NB4 (cell line): ENCODE measurements at regions not wholly inside any gene's neighbourhood (a gene's known extent, or its start where the extent isn't known, plus 50 kb on each side); places are given as distances from the start of the nearest gene placed in this dataset.

Experiments used
- DNase-seq: peaks from one replicate; pipeline ENCODE4 v3.0.0; 2010; ENCODE audit warnings: low read depth
- H3K4me3 ChIP-seq: one replicate; pipeline ENCODE4 v1.5.1; 2011; ENCODE audit warnings: mild to moderate bottlenecking, low read depth, low read length, moderate library complexity
- MYC ChIP-seq: IDR thresholded peaks from 2 replicates; pipeline ENCODE4 v1.6.1; 2011; ENCODE audit warnings: low read depth, low read length
- POLR2A ChIP-seq: IDR thresholded peaks from 2 replicates; pipeline ENCODE4 v1.6.1; 2011; ENCODE audit warnings: mild to moderate bottlenecking; ENCODE audit not compliant: insufficient read length; ENCODE audit errors: extremely low read depth
- TF ChIP-seq, protein P1 (sequence below): IDR thresholded peaks from one replicate; pipeline ENCODE4 v1.5.1; 2012; ENCODE audit warnings: low read depth, low read length
- TF ChIP-seq, protein P2 (sequence below): IDR thresholded peaks from 2 replicates; pipeline ENCODE4 v1.6.1; 2011; ENCODE audit warnings: low read depth, low read length

DNA sequence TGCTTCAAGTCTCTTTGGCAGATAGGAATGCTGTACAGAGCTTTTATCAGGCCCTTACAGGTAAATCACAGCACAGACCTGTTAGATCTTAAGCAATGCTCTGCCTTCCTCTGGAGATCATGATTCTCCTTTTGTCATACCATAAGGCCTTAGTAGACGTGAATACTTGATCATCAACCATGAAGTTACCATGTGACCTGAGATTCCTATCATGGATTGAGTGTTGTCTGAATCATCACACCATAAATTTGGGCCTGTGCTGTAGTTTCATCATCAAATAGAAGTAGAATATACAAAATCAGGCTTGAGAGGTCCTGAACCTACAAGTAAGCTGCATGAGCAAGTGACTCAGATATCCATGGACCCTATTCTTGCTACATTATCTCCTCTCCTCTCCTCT is 466.8 kb upstream of the INTU start:
- no peak for DNase-seq
- no peak overlapping the region for H3K4me3 ChIP-seq
- TF ChIP-seq POLR2A (no peak), MYC (no peak)
- TF ChIP-seq, protein P1, sequence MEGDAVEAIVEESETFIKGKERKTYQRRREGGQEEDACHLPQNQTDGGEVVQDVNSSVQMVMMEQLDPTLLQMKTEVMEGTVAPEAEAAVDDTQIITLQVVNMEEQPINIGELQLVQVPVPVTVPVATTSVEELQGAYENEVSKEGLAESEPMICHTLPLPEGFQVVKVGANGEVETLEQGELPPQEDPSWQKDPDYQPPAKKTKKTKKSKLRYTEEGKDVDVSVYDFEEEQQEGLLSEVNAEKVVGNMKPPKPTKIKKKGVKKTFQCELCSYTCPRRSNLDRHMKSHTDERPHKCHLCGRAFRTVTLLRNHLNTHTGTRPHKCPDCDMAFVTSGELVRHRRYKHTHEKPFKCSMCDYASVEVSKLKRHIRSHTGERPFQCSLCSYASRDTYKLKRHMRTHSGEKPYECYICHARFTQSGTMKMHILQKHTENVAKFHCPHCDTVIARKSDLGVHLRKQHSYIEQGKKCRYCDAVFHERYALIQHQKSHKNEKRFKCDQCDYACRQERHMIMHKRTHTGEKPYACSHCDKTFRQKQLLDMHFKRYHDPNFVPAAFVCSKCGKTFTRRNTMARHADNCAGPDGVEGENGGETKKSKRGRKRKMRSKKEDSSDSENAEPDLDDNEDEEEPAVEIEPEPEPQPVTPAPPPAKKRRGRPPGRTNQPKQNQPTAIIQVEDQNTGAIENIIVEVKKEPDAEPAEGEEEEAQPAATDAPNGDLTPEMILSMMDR: no peak
- TF ChIP-seq, protein P2, sequence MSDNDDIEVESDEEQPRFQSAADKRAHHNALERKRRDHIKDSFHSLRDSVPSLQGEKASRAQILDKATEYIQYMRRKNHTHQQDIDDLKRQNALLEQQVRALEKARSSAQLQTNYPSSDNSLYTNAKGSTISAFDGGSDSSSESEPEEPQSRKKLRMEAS: no peak

DNA sequence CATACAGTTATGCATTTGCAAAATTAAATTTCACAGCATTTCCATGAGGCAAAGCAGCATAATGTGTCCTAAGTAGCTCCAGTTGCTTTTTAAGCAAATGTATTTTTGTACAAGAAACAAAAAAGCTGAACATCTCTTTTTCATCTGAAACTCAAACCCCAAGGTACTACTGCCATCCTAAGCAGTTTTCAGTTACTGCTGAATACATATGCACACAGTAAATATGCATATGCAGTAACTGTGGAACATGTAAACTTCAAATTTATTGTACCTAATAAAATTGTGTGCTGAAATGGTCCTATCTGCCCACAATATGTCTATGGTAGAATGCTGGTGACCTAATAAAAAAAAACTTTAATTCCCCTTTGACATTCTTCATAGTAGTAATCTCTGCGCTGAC is 458.6 kb upstream of the INTU start:
- no peak overlapping the region for H3K4me3 ChIP-seq
- TF ChIP-seq POLR2A (no peak), MYC (no peak)
- TF ChIP-seq, protein P2: no peak
- TF ChIP-seq, protein P1: no peak
- no peak for DNase-seq

DNA sequence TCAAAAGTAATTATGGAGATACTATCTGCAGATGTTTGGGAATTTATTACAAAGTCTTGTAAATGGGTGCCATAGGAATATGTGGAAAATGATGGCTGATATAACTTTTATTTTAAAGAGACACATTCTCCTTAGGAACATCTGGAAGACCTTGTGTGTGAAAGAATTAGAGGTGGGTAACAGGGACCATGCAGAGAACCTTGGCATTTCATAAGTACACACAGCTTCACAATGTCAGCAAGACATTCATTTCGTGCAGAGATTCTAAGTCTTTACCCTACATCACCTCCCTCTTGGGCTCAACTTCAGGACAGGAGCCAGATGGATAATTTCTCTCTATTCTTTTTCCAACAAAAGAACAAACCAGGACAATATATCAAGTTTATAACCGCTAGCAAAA is 458.1 kb upstream of the INTU start:
- TF ChIP-seq MYC: no peak
- TF ChIP-seq, protein P2: no peak
- TF ChIP-seq, protein P1: no peak
- TF ChIP-seq POLR2A: no peak
- H3K4me3 ChIP-seq: no peak overlapping the region
- DNase-seq: no peak

DNA sequence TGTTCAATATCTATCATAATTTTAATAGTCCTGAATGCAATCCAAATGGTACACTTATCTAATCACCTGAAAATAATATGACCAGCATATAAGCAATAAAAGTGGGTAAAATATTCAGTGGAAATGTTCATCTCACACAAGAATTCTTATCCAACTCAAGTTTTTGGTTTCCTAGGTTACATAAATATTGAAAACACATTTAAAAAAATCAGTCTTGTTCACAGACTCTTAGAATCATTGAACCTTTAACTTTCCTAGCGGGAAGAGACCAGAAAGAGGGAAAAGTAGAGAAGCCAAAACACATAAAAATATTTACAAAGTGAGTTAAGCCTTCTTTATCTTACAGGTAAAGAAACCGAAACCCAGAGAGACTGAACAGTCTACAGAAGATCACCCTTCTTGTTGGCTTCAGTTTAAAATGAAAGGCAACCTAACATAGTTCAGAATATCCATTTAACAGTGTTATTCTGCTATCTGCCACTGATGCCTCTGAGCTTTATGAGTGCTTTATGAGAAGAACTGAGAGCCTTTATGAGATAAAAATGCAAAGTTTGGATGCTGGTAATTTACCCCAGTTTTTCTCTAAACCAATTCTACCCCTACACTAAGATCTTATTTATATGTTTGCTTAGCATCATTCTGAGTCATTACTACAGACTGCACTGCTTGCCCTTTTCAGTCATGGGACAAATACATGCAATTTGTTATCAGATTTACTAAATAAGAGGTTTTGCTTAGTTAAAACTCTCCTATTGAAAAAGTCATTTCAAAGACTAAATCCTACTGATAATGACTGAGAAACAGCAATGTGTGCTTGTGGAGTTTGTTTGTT is 453.3 kb upstream of the INTU start:
- no peak overlapping the region for H3K4me3 ChIP-seq
- no peak for DNase-seq
- TF ChIP-seq, protein P2: no peak
- TF ChIP-seq MYC (no peak), POLR2A (no peak)
- TF ChIP-seq, protein P1: no peak

DNA sequence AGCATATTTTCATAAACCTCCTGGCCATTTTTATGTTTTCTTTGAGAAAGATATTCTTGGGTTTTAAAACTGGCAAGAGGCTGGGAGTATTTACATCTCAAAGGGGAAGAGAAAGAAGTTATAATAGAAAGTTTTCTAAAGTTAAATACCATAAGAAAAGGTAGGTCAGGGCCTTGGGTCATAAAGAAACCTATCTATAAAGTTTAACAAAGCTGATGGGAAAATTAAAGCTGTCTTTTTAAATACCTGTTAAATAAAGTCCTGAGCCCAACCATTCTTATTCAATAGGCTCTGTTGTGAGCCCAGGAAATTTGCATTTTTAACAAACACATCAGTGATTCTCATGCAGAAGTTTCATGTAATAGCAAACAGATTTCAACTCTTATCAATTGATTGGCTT is 451.8 kb upstream of the INTU start:
- no peak for DNase-seq
- H3K4me3 ChIP-seq: no peak overlapping the region

More for the DNA sequence above, 451.8 kb upstream of the INTU start:
- TF ChIP-seq, protein P2: no peak
- TF ChIP-seq, protein P1: no peak
- TF ChIP-seq MYC (no peak), POLR2A (no peak)
